ENCODE measurements at regions not wholly inside any gene's neighbourhood (a gene's known extent, or its start where the extent isn't known, plus 50 kb on each side); places are given as distances from the start of the nearest gene placed in this dataset.

DNA sequence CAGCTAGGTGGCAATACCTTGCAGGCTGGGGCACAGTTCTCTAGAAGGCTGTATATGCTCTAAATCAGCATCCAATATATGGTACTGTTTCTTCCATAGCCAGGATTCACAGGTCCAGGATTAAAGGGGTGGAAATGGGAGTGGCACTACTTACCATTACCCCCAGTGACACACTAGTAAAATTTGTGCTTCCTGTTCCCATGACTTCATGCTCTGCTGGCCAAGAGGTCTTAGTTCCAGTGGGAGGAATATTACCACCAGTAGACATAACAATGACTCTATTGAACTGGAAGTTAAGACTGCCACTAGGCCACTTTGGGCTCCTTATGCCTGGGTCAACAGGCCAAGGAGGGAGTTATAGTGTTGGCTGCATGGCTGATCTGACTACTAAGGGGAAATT lies 174.3 kb upstream of the TNFAIP3 start:
- DNase-seq: no peak

DNA sequence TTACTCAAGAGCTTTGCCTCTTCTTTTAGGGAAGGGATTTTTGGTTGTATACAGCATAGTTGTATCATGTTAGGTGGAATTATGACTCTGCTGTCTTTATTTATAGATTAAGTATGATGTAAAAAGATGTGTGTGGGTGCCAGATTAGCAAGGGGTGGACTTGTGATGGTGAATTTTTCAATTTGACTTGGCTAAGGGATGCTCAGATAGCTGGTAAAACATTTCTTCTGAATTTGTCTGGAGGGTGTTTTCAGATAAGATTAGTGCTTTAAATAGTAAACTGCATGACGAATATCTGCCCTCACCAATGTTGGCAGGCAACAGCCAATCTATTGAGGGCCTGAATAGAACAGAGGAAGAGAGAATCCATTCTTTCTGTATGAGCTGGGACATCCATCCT lies 173.3 kb upstream of the TNFAIP3 start:
- DNase-seq: no peak

GRCh38 chr6:137696765-137697164 lies 170.3 kb upstream of the TNFAIP3 start:
- DNase-seq: no peak

- DNase-seq: no peak
These were observed 169.7 kb upstream of the TNFAIP3 start for GRCh38 chr6:137697267-137697938.

GRCh38 chr6:137698636-137699030 lies 168.4 kb upstream of the TNFAIP3 start:
- DNase-seq: peak in 1 of 2 donors; percentile 65

DNA sequence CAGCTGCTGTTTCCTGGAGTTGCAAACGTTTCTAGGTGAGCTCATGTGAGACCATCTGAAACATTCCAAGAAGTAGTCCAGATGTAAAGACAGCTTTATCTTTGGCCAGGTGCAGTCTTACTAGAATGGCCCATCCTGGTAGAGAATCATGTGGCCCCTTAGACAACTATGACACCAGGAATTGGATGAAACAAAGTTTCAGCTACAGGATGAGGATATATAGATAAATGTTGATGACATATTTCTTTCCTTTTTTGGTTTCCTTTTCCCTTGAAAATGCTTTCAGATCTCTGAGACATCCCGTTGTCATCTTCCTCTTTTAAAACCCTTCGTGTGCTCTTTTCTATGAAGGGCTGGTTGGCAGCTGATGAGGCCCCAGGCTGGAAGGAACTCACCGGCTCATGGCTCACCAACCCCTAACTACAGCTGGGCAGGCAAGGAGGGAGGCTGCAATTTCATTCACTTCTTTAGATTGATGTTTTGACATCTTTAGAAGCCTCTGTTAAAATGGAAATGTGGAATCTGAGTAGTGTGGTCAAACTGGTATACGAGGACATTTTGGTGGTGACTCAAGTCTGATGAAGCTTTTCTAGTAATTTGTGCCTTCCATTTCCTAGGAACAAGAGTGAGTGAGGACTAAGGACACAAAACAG lies 167.9 kb upstream of the TNFAIP3 start:
- DNase-seq: peak; percentile 17 to 93

DNA sequence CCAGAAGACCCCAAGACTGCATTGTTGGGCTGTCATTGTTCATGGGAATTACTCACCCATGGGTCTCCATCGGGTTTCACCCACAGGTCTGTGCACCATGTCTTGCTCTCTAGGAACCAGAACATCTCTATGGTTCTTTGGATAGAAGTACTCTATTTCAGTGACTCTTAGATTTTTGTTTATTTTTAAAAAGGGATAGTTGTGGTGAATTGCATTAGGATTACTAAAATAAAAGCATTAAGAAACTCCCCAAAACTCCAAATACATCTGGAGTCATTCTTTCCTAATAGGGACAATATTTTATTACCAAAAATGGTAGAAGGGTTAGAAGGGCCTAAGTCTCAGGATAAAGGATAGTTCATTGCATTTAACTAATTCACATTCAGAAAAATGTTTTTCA lies 166.9 kb upstream of the TNFAIP3 start:
- no peak for DNase-seq

- no peak for DNase-seq
These were observed 166.1 kb upstream of the TNFAIP3 start for GRCh38 chr6:137700751-137701477.

DNA sequence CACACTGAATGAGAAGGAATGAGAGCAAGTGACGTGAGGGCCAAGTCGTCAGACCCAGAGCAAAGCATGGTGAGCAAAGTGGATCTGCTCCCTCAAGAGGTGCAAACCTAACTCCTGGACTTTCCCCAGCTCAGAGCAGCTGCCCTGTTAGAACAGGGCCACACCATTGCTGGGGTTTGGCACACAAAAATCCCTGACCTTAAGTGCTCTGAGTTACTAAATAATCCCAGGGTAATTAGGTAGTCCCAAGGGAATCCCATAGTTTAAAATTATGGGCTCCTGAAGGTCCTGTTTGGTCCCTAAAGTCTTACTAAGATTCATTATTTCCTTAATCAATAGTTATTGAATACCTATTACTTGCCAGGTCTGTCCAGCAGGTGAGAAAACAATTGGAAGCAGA lies 165.1 kb upstream of the TNFAIP3 start:
- DNase-seq: no peak

GRCh38 chr6:137702791-137703424 lies 164.2 kb upstream of the TNFAIP3 start:
- no peak for DNase-seq

DNA sequence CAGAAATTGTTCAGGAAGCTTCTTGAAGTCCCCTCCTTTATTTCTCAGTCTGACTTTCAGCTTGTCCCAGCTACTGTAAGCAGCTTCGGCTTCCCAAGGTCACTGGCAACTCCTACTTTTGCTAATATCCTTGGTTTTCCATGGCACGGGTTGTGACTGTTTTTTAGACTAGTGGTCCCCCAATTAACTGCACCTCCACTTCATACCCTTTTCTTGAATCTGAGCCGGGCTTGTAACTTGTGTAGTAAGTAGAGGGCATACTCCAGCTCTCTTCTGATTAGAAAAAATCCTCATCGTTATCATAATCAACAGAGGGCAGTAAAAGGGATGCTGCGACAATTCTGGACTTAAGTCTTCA lies 162.3 kb upstream of the TNFAIP3 start:
- DNase-seq: no peak

- DNase-seq: peak; percentile 12 to 77
These were observed 161.6 kb upstream of the TNFAIP3 start for GRCh38 chr6:137705160-137706082.

DNA sequence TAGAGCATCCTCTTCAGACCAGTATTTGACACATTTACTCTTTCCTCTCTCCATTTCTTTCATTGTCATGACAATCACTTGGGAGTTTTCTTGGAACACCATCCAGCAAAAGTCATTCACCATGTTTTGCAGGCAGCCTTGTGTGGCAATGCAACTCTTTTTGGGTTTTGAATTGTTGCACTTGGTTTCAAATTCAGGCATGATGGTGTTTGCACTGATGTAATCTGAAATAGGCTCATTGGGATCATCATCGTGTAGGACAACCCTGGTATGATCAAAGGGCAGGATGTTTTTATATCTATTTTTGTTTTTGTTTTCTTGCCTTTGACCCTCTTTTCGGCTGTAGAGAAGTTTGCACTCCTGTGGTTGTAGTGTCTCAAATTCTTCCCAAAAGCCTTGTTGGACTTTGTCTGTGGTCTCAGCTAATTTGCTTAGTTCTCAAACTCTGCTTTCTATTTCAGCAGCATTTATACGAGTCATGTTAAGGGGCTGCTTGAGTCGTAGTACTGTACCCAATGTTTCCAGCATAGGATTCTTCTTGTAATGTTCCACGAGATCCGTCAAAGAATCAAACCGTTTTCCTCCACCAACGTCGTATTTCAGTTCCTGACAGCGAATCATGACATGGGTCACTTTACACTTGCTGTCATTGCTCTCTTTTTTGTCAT lies 160.8 kb upstream of the TNFAIP3 start:
- no peak for DNase-seq

- DNase-seq: no peak
These were observed 159.9 kb upstream of the TNFAIP3 start for GRCh38 chr6:137707038-137707589.

- peak; percentile 27 to 71 for DNase-seq
These were observed 159.3 kb upstream of the TNFAIP3 start for GRCh38 chr6:137707590-137708360.

- DNase-seq: no peak
These were observed 158.6 kb upstream of the TNFAIP3 start for GRCh38 chr6:137708481-137708880.

GRCh38 chr6:137709424-137710236 lies 157.4 kb upstream of the TNFAIP3 start:
- DNase-seq: no peak

- DNase-seq: no peak
These were observed 155.1 kb upstream of the TNFAIP3 start for GRCh38 chr6:137711972-137712371.

DNA sequence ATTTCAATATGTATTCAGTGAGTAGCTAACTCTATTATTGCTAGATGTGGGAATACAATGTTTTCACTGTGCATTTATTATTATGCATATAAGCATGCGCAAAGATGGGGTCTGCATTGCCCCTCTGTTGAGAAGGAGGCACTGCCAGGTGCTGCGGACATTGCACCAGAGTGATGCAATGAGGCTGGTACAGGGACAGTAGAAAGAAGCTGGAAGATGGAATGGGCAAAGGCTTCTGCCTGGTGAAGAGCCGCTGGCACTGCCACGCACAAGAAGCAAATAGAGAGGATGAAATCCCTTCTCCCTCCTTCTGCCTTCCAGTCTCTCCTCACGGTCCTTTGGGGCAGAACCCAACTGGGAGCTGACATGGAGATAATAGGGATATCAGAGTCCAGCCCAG lies 154.5 kb upstream of the TNFAIP3 start:
- DNase-seq: no peak

GRCh38 chr6:137715589-137716045 lies 151.4 kb upstream of the TNFAIP3 start:
- DNase-seq: no peak
